HG03354 (cell line): ENCODE measurements at regions not wholly inside any gene's neighbourhood (a gene's known extent, or its start where the extent isn't known, plus 50 kb on each side); places are given as distances from the start of the nearest gene placed in this dataset.

Source experiments
- ATAC-seq: cut with Tn5 transposase; IDR thresholded peaks from one replicate; pipeline ENCODE4 v1.9.1; 2021; ENCODE audit warnings: mild to moderate bottlenecking; ENCODE audit not compliant: unreplicated experiment, poor library complexity, severe bottlenecking

DNA sequence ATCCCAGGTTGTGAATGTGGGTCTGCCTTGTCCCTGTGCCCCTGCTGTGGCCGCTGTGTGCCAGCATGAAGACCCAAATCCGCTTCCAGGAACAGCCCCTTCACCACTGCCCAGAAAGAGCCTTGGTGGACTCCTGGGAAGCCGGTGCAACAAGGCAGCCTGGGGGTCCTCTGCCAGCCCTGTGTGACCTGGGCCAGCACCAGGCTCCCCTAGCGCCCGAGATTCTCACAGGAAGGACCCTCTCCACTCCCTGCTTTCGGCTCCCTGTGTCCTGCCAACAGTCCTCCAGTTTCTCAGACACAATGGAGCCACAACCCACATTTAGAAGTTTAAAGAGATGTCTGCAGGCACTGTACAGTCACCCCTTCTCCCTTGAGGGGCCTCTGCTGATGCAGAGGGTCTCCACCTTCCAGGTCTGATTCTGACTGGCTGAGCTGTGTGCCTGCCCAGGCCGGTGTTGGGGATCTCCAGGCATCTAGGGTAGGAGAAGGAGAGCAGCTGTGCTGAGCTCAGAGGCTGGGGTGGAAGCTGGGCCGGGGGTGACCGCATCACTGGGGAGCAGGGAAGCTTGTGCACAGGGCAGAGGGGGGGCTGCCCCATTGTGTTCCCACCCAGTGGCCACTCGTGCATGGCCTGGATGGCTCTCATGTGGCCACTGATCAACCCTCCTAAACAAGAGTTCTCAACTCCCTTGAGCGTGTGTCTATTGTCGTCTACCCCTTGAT lies 174.0 kb downstream of the IRX2 start:
- no peak for ATAC-seq

GRCh38 chr5:2576823-2577222 lies 174.7 kb downstream of the IRX2 start:
- ATAC-seq: no peak

- no peak for ATAC-seq
Measured at GRCh38 chr5:2575871-2576270, 175.6 kb downstream of the IRX2 start.

GRCh38 chr5:2575292-2575691 lies 176.2 kb downstream of the IRX2 start:
- ATAC-seq: no peak

DNA sequence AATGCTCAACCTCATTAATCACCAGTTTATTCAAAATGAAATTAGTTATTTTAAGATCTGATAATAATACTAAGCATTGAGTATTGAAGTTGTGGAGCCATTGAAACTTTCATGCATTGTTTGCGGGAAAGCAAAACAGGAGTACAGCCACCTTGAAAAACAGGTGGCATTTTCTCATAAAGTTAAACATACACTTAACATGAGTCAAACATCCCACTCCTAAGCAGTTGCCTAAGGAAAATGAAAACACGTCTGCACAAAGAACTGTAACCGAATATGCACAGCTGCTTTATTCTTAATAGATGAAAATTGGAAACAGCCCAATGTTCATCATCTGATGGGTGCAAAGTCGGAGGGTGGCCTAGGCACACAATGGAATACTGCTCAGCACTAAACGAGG lies 177.3 kb downstream of the IRX2 start:
- no peak for ATAC-seq

GRCh38 chr5:2570586-2570985 lies 180.9 kb downstream of the IRX2 start:
- ATAC-seq: no peak

DNA sequence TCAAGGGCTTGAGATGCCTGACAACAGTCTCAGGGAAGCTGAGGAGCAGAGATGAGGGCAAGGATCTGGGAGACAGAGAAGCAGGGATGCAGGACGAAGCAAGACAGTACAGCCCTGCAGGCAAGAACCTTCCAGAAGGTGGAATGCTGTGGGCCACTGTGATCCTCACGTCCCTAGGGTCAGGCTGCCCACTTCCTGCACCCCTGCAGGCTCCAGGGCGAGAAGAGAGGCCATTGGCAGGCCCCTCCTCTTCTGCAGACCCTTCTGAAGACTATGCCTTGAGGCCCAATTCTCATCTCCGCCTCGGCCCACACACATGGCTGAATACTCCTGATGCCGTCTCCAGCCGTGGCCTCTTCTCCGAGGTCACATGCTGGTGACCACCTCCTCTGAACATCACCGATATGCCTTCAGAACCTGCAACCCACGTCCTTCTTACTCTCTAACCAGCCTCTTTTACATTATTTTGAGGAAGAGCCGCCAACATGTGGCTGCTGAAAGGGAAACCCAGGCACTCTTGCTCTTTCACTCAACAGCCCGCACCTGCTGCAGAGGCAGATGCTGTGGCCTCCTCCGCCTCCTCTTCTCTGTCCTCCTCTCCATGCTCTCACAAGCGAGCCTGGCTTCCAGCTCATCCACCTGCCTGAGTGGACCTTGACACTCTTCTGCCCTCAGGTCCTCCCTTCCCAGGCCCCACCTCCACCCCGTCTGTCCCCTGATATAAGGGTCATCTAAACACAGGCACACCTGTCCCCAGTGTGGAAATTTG lies 181.5 kb downstream of the IRX2 start:
- no peak for ATAC-seq

DNA sequence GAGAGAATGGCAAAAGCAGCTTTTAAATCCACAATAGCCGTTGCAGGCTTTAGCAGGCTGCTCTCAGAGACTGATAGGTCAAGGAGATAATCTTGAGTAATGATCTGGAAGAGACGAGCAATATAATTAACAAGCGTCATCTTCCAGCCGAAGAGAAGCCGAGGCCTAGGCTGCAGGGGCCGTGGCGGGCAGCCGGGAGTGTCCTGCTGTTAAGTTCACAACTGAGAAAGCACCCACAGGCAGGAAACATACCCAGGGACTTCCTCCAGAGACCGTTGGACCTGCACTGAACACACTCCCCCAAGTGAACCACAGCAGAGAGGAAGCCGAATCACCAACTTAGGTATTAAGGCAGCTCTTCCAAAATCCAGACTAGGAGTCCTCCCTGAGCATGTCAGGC lies 182.3 kb downstream of the IRX2 start:
- ATAC-seq: no peak

DNA sequence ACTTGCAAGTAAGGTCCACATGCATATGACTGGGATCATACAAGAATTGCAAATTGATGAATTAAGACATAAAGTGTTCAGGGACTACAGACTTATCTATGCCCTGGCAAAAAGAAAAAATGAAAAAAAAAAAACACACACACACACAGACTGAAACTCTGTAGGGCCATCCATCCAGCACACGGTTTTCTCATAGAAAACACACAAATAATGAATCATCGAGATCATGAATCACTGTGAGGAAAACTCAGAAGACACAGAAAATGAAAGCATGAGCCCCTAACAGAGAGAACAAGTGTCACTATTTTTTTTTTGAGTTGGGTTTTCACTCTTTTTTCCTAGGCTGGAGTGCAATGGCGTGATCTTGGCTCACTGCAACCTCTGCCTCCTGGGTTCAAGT lies 185.2 kb downstream of the IRX2 start:
- ATAC-seq: no peak

- ATAC-seq: no peak
Measured at GRCh38 chr5:2565147-2565546, 186.3 kb downstream of the IRX2 start.

GRCh38 chr5:2563046-2563445 lies 188.4 kb downstream of the IRX2 start:
- no peak for ATAC-seq

- no peak for ATAC-seq
Measured at GRCh38 chr5:2562036-2562435, 189.4 kb downstream of the IRX2 start.

- ATAC-seq: no peak
Measured at GRCh38 chr5:2560435-2560834, 191.0 kb downstream of the IRX2 start.

DNA sequence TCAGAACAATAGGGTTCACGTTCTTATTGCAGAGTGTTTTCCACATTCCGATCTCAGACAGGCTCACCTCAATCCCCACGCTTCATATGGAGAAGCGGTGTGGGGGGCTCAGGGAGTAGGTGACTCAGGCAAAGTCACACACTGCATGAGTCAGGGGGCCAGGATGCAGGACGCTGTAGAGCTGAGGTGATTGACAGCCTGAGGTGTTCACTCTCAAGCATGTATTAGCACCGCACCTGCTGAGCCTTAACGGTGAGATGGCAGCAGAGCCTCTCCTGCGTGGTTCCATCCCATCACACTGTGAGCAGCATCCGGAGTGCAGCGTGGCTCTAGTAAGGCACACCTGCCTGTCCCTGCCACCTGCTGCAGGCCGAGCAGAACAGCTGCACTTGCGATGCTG lies 194.0 kb downstream of the IRX2 start:
- no peak for ATAC-seq

GRCh38 chr5:2556375-2556966 lies 195.0 kb downstream of the IRX2 start:
- ATAC-seq: no peak

GRCh38 chr5:2553611-2554010 lies 197.9 kb downstream of the IRX2 start:
- no peak for ATAC-seq

DNA sequence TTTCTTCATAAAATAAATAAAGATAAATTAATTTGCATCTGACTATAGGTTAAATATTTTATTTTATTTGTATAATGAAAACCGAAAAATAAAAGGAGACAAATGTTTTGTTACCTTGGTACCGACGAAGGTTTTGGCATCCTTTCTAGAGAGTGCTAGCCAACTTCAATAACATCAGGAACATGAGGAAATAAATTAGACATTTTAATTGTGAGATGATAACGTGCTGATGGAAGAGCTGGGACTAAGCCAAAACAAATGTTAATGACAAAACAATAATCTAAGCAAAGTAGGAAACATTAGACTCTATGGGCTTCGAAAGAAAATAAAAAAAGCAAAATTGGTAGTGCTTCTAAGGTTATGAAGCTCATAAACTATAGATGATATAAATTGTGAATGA lies 201.0 kb downstream of the IRX2 start:
- no peak for ATAC-seq

DNA sequence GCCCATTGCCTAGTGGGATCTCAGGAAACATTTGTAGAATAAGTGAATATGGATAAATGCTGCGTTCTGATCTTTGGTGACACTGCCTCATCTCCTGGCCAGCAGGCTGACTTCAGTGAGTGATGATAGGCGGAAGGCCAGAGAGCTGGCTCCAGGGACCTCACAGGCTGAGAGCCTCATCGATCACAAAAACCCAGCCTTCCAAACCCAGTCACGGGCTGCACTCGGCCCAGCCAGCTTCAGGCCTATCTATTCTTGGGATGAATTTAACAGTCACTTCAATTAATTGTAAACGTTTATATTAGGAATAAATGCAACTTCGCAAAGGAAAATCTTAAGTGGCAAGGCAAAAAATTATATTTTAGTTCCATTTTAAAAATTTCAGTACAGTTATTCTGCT lies 201.6 kb downstream of the IRX2 start:
- no peak for ATAC-seq

DNA sequence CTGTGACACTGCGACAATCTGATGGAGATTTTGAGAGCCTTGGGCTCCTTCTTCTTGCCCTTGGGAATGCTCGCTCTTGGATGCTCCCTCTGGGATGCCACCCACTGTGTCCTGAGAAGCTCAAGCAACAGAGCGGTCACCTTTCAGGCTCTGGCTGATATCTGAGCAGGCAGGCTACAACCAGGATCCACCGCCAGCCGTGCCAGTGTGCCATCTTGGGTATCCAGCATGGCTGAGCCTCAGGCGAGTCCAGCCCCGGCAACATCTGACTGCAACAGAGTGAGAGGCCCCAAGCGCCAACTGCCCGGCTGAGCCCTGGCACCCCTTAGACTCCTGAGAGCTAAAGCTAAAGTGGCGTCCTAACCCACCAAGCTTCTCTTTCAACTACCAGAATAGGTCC lies 202.1 kb downstream of the IRX2 start:
- ATAC-seq: no peak

DNA sequence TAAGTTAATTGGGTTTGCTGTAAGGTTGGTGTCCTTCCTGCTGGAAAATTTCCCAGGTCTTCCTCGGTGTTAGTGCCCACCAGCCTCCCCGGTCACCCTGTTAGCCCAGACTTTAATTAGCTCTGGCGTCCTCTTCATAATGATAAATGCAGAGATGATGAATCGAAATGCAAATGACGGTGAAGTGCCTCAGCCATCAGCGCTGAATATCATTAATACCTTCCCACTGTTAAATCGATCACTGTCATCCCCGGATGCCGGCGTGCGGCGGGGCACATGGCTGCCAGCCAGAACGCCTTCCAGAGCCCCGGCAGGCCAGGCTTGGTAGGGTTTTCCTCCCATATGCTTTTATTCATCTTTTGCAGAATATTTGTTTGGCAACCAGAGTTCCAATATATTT lies 204.5 kb downstream of the IRX2 start:
- ATAC-seq: no peak

GRCh38 chr5:2544003-2544402 lies 207.5 kb downstream of the IRX2 start:
- ATAC-seq: no peak
